ENCODE measurements at regions not wholly inside any gene's neighbourhood (a gene's known extent, or its start where the extent isn't known, plus 50 kb on each side); places are given as distances from the start of the nearest gene placed in this dataset.
A peak's percentile ranks its signal among the peaks of the same experiment; 100 is the strongest.

- peaks cover 2% of the 10 kb centered on the region for H3K4me1 ChIP-seq (ENCODE audit: control insufficient read depth, insufficient read depth, low read depth, low read length)
- no peak overlapping the region for H3K4me3 ChIP-seq (ENCODE audit: insufficient read depth in 1 of 2, low read depth in 1 of 2, low read length in 2 of 2)
- H3K14ac ChIP-seq (ENCODE audit: low read length in 2 of 2) = no peak overlapping the region
- H2BK120ac ChIP-seq (ENCODE audit: low read depth, low read length) = no peak overlapping the region
- no peak for DNase-seq
- 0% methylated on average over 1 of the region's 3 CpGs for WGBS
- no peak overlapping the region for H4K91ac ChIP-seq (ENCODE audit: low read length)
- no peak overlapping the region for H2AK5ac ChIP-seq (ENCODE audit: low read length, severe bottlenecking)
- no peaks in the 10 kb centered on the region for H3K9me3 ChIP-seq (ENCODE audit: control insufficient read depth, low read length)
- H3K23ac ChIP-seq (ENCODE audit: low read length in 2 of 2) = no peak overlapping the region
- H3K18ac ChIP-seq (ENCODE audit: low read depth in 1 of 2, low read length in 2 of 2) = no peak overlapping the region
- no peak overlapping the region for H3K4me2 ChIP-seq (ENCODE audit: low read length, poor library complexity, severe bottlenecking)
- H2BK15ac ChIP-seq (ENCODE audit: low read depth, poor library complexity, severe bottlenecking) = no peak overlapping the region
- H3K79me1 ChIP-seq (replicated peaks; ENCODE audit: low read length, poor library complexity, severe bottlenecking) = no peaks in the 10 kb centered on the region
- no peak overlapping the region for H4K8ac ChIP-seq (ENCODE audit: low read length)
- H2BK12ac ChIP-seq (ENCODE audit: low read length in 2 of 2) = no peak overlapping the region
- no peak overlapping the region for H2BK5ac ChIP-seq (ENCODE audit: low read depth, low read length, poor library complexity, severe bottlenecking)
- H3K4ac ChIP-seq (ENCODE audit: low read depth in 1 of 2, low read length in 2 of 2) = no peak overlapping the region
- no peaks in the 10 kb centered on the region for H3K36me3 ChIP-seq (ENCODE audit: control insufficient read depth in 1 of 2, insufficient read depth in 2 of 2, low read depth in 1 of 2, low read length in 2 of 2)
- H2AFZ ChIP-seq (ENCODE audit: low read depth, low read length) = no peak overlapping the region
- H3K27me3 ChIP-seq (ENCODE audit: control insufficient read depth in 1 of 2, insufficient read depth in 1 of 2, low read length in 2 of 2) = no peaks in the 10 kb centered on the region
- H3K27ac ChIP-seq (ENCODE audit: low read length, poor library complexity, severe bottlenecking) = peak overlapping the region; percentile 41
- no peak overlapping the region for H3K9ac ChIP-seq (ENCODE audit: low read length)
Measured at GRCh38 chr7:16083931-16084330, 337.4 kb downstream of the CRPPA start.

- Histone ChIP-seq H3K4me1 (ENCODE audit: control insufficient read depth, insufficient read depth, low read depth, low read length) (no peaks in the 10 kb centered on the region), H3K27ac (ENCODE audit: low read length, poor library complexity, severe bottlenecking) (no peak overlapping the region), H3K36me3 (ENCODE audit: control insufficient read depth in 1 of 2, insufficient read depth in 2 of 2, low read depth in 1 of 2, low read length in 2 of 2) (no peaks in the 10 kb centered on the region), H2AK5ac (ENCODE audit: low read length, severe bottlenecking) (no peak overlapping the region), H2AFZ (ENCODE audit: low read depth, low read length) (no peak overlapping the region), H2BK5ac (ENCODE audit: low read depth, low read length, poor library complexity, severe bottlenecking) (no peak overlapping the region), H3K9ac (ENCODE audit: low read length) (no peak overlapping the region), H3K14ac (ENCODE audit: low read length in 2 of 2) (no peak overlapping the region), H2BK120ac (ENCODE audit: low read depth, low read length) (no peak overlapping the region), H2BK12ac (ENCODE audit: low read length in 2 of 2) (no peak overlapping the region), H3K79me1 (replicated peaks; ENCODE audit: low read length, poor library complexity, severe bottlenecking) (no peaks in the 10 kb centered on the region), H3K23ac (ENCODE audit: low read length in 2 of 2) (no peak overlapping the region), H3K4me3 (ENCODE audit: insufficient read depth in 1 of 2, low read depth in 1 of 2, low read length in 2 of 2) (no peak overlapping the region), H2BK15ac (ENCODE audit: low read depth, poor library complexity, severe bottlenecking) (no peak overlapping the region), H4K8ac (ENCODE audit: low read length) (no peak overlapping the region), H3K9me3 (ENCODE audit: control insufficient read depth, low read length) (no peaks in the 10 kb centered on the region), H4K91ac (ENCODE audit: low read length) (no peak overlapping the region), H3K4me2 (ENCODE audit: low read length, poor library complexity, severe bottlenecking) (no peak overlapping the region), H3K4ac (ENCODE audit: low read depth in 1 of 2, low read length in 2 of 2) (no peak overlapping the region), H3K27me3 (ENCODE audit: control insufficient read depth in 1 of 2, insufficient read depth in 1 of 2, low read length in 2 of 2) (no peaks in the 10 kb centered on the region), H3K18ac (ENCODE audit: low read depth in 1 of 2, low read length in 2 of 2) (no peak overlapping the region)
- 100% methylated on average over 1 of the region's 2 CpGs for WGBS
- DNase-seq = no peak
Measured at GRCh38 chr7:16080131-16080530, 341.2 kb downstream of the CRPPA start.

- 100% methylated on average over 2 of the region's 3 CpGs for WGBS
Measured at GRCh38 chr7:16079723-16080122, 341.6 kb downstream of the CRPPA start.

GRCh38 chr7:16078076-16078952, 343.0 kb downstream of the CRPPA start:
- Histone ChIP-seq H3K14ac (ENCODE audit: low read length in 2 of 2) (no peak overlapping the region), H3K23ac (ENCODE audit: low read length in 2 of 2) (no peak overlapping the region), H3K27me3 (ENCODE audit: control insufficient read depth in 1 of 2, insufficient read depth in 1 of 2, low read length in 2 of 2) (no peaks in the 10 kb centered on the region), H3K4me2 (ENCODE audit: low read length, poor library complexity, severe bottlenecking) (no peak overlapping the region), H3K36me3 (ENCODE audit: control insufficient read depth in 1 of 2, insufficient read depth in 2 of 2, low read depth in 1 of 2, low read length in 2 of 2) (no peaks in the 10 kb centered on the region), H2BK12ac (ENCODE audit: low read length in 2 of 2) (no peak overlapping the region), H3K9me3 (ENCODE audit: control insufficient read depth, low read length) (no peaks in the 10 kb centered on the region), H4K8ac (ENCODE audit: low read length) (no peak overlapping the region), H3K9ac (ENCODE audit: low read length) (no peak overlapping the region), H2BK120ac (ENCODE audit: low read depth, low read length) (no peak overlapping the region), H4K91ac (ENCODE audit: low read length) (no peak overlapping the region), H2BK5ac (ENCODE audit: low read depth, low read length, poor library complexity, severe bottlenecking) (no peak overlapping the region), H3K18ac (ENCODE audit: low read depth in 1 of 2, low read length in 2 of 2) (no peak overlapping the region), H3K4me3 (ENCODE audit: insufficient read depth in 1 of 2, low read depth in 1 of 2, low read length in 2 of 2) (no peak overlapping the region), H3K4me1 (ENCODE audit: control insufficient read depth, insufficient read depth, low read depth, low read length) (no peaks in the 10 kb centered on the region), H2AFZ (ENCODE audit: low read depth, low read length) (no peak overlapping the region), H3K4ac (ENCODE audit: low read depth in 1 of 2, low read length in 2 of 2) (no peak overlapping the region), H3K79me1 (replicated peaks; ENCODE audit: low read length, poor library complexity, severe bottlenecking) (no peaks in the 10 kb centered on the region), H2AK5ac (ENCODE audit: low read length, severe bottlenecking) (no peak overlapping the region), H3K27ac (ENCODE audit: low read length, poor library complexity, severe bottlenecking) (no peak overlapping the region), H2BK15ac (ENCODE audit: low read depth, poor library complexity, severe bottlenecking) (no peak overlapping the region)
- 0% methylated on average over 1 of the region's 3 CpGs for WGBS
- DNase-seq = peak; percentile 69

More at GRCh38 chr7:16079723-16080122, 341.6 kb downstream of the CRPPA start:
- Histone ChIP-seq H3K4me1 (ENCODE audit: control insufficient read depth, insufficient read depth, low read depth, low read length) (no peaks in the 10 kb centered on the region), H2BK15ac (ENCODE audit: low read depth, poor library complexity, severe bottlenecking) (no peak overlapping the region), H2AFZ (ENCODE audit: low read depth, low read length) (no peak overlapping the region), H4K8ac (ENCODE audit: low read length) (no peak overlapping the region), H3K23ac (ENCODE audit: low read length in 2 of 2) (no peak overlapping the region), H2BK12ac (ENCODE audit: low read length in 2 of 2) (no peak overlapping the region), H3K4me3 (ENCODE audit: insufficient read depth in 1 of 2, low read depth in 1 of 2, low read length in 2 of 2) (no peak overlapping the region), H3K18ac (ENCODE audit: low read depth in 1 of 2, low read length in 2 of 2) (no peak overlapping the region), H3K4ac (ENCODE audit: low read depth in 1 of 2, low read length in 2 of 2) (no peak overlapping the region), H3K79me1 (replicated peaks; ENCODE audit: low read length, poor library complexity, severe bottlenecking) (no peaks in the 10 kb centered on the region), H2BK120ac (ENCODE audit: low read depth, low read length) (no peak overlapping the region), H3K9me3 (ENCODE audit: control insufficient read depth, low read length) (no peaks in the 10 kb centered on the region), H4K91ac (ENCODE audit: low read length) (no peak overlapping the region), H3K27ac (ENCODE audit: low read length, poor library complexity, severe bottlenecking) (no peak overlapping the region), H3K4me2 (ENCODE audit: low read length, poor library complexity, severe bottlenecking) (no peak overlapping the region), H3K27me3 (ENCODE audit: control insufficient read depth in 1 of 2, insufficient read depth in 1 of 2, low read length in 2 of 2) (no peaks in the 10 kb centered on the region), H2AK5ac (ENCODE audit: low read length, severe bottlenecking) (no peak overlapping the region), H3K14ac (ENCODE audit: low read length in 2 of 2) (no peak overlapping the region), H2BK5ac (ENCODE audit: low read depth, low read length, poor library complexity, severe bottlenecking) (no peak overlapping the region), H3K9ac (ENCODE audit: low read length) (no peak overlapping the region), H3K36me3 (ENCODE audit: control insufficient read depth in 1 of 2, insufficient read depth in 2 of 2, low read depth in 1 of 2, low read length in 2 of 2) (no peaks in the 10 kb centered on the region)
- DNase-seq = no peak

All from mesenchymal stem cell (in vitro differentiated cells and primary cell).